Astrocyte of the cerebellum (primary cell): ENCODE measurements at regions not wholly inside any gene's neighbourhood (a gene's known extent, or its start where the extent isn't known, plus 50 kb on each side); places are given as distances from the start of the nearest gene placed in this dataset.

Experiments used
- DNase-seq: peaks from one replicate; pipeline ENCODE4 v3.0.0-alpha.2; 2011; ENCODE audit warnings: low read depth
- H3K4me3 ChIP-seq: 2 replicates; pipeline ENCODE4 v1.5.1; 2011; ENCODE audit warnings: mild to moderate bottlenecking, low read depth, low read length, moderate library complexity
- CTCF ChIP-seq: IDR thresholded peaks from 2 replicates; pipeline ENCODE4 v1.5.1; 2012; ENCODE audit warnings: low read length, low read depth, moderate library complexity, mild to moderate bottlenecking; ENCODE audit errors: missing control alignments
- in situ Hi-C: cut with HindIII; loops from 2 replicates; pipeline ENCODE4 v1.10.0; 2017; ENCODE audit warnings: low sequenced_read_pairs

GRCh38 chr6:23705697-23706096, 420.3 kb upstream of the NRSN1 start:
- DNase-seq, result no peak
- in situ Hi-C loops, result no loop called here
- no peak for TF ChIP-seq CTCF
- no peak overlapping the region for H3K4me3 ChIP-seq

- in situ Hi-C loops, result no loop called here
- H3K4me3 ChIP-seq, result no peak overlapping the region
- TF ChIP-seq CTCF, result no peak
- no peak for DNase-seq
These were observed 413.3 kb upstream of the NRSN1 start for GRCh38 chr6:23712756-23713155.

- DNase-seq, result no peak
- no peak for TF ChIP-seq CTCF
- H3K4me3 ChIP-seq, result no peak overlapping the region
- in situ Hi-C loops, result no loop called here
These were observed 412.8 kb upstream of the NRSN1 start for GRCh38 chr6:23713211-23713610.

- no peak for TF ChIP-seq CTCF
- no peak overlapping the region for H3K4me3 ChIP-seq
- in situ Hi-C loops, result no loop called here
- no peak for DNase-seq
These were observed 397.3 kb upstream of the NRSN1 start for GRCh38 chr6:23728707-23729106.

- in situ Hi-C loops, result no loop called here
- DNase-seq, result no peak
- no peak for TF ChIP-seq CTCF
- H3K4me3 ChIP-seq, result no peak overlapping the region
These were observed 394.4 kb upstream of the NRSN1 start for GRCh38 chr6:23731609-23732008.

GRCh38 chr6:23732521-23732920, 393.5 kb upstream of the NRSN1 start:
- no peak overlapping the region for H3K4me3 ChIP-seq
- in situ Hi-C loops, result no loop called here
- TF ChIP-seq CTCF, result no peak
- DNase-seq, result no peak

- in situ Hi-C loops, result no loop called here
These were observed 390.9 kb upstream of the NRSN1 start for GRCh38 chr6:23735151-23735550.

More at GRCh38 chr6:23735151-23735550, 390.9 kb upstream of the NRSN1 start:
- TF ChIP-seq CTCF, result no peak
- no peak overlapping the region for H3K4me3 ChIP-seq
- no peak for DNase-seq
